Upper lobe of right lung (tissue), 1 donor: ENCODE measurements at regions not wholly inside any gene's neighbourhood (a gene's known extent, or its start where the extent isn't known, plus 50 kb on each side); places are given as distances from the start of the nearest gene placed in this dataset.

Experiments
- ATAC-seq: fragments of 200-7000 bp; cut with Tn5 transposase; one replicate; pipeline ENCODE4 v1.9.1; 2020; ENCODE audit warnings: mild to moderate bottlenecking, moderate library complexity
- DNase-seq: peaks from one replicate; pipeline ENCODE4 v3.0.0-alpha.2; 2020
- H3K27ac ChIP-seq: fragments of 200-600 bp; one replicate; pipeline ENCODE4 v1.8.0; 2022
- H3K27me3 ChIP-seq: fragments of 200-600 bp; one replicate; pipeline ENCODE4 v1.8.0; 2022; ENCODE audit warnings: mild to moderate bottlenecking
- H3K36me3 ChIP-seq: fragments of 200-600 bp; one replicate; pipeline ENCODE4 v1.8.0; 2022
- H3K4me1 ChIP-seq: fragments of 200-600 bp; one replicate; pipeline ENCODE4 v1.8.0; 2022
- H3K4me3 ChIP-seq: fragments of 200-600 bp; one replicate; pipeline ENCODE4 v1.8.0; 2022; ENCODE audit warnings: mild to moderate bottlenecking
- H3K9me3 ChIP-seq: fragments of 200-600 bp; one replicate; pipeline ENCODE4 v1.8.0; 2022
- CTCF ChIP-seq: fragments of 200-600 bp; IDR thresholded peaks from one replicate; pipeline ENCODE4 v1.8.0; 2022; ENCODE audit warnings: antibody characterized with exemption
- intact Hi-C: fragments of 100-400 bp; cut with DNase I; formaldehyde crosslinking; loops from one replicate; pipeline ENCODE4 v1.11.0; 2022
- donor health status: DM: no; HTN: yes; CAD: no; lungs with severe emphysema.

DNA sequence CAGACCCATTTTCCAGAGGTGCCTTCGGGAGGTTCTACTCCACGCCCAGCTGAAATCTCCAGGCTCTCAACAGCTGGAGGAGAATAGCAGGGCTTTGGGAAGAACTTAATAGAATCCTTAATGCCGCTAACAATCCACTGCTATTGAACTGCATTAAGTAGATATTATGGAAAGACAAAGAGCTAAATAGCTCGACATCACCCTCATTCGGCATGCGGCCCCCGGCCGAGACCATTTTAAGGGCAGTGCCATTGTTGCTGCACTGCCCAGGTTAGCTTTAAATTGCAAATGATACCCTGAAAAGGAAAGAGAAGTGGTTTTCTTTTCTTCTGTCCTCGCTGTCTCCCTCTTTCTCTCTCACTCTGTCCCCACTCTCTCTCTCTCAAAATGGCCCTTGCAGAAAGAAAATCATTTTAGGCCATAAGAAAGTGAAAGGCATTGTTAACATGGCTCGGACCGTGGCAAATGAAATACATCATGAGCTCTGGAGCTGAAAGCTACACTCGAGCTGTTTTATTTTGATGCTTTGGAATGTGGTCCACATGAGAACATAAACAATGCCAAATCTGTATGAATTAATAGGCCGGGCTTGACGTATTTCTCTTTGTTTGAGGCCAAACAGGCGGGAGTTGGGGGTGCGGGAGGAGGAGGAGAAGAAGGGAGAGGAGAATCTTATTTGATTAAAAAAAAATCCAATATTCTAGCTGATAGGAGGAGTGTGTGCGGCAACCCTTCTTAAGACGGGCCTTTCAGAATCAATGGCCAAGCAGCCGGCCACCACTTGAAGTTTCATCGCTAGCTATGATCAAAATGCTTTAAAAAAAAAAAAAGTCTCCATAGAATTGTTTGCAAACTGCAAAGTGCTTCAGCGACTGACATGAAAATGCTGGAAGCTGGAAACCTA lies 298.8 kb upstream of the IRX3 start:
- DNase-seq (no peak), ATAC-seq (no peak)
- intact Hi-C loops, result no loop called here
- H3K36me3 ChIP-seq, result no peaks in the 10 kb centered on the region
- no peak overlapping the region for H3K27ac ChIP-seq
- H3K9me3 ChIP-seq, result no peaks in the 10 kb centered on the region
- H3K27me3 ChIP-seq, result no peaks in the 10 kb centered on the region
- H3K4me1 ChIP-seq, result no peaks in the 10 kb centered on the region
- H3K4me3 ChIP-seq, result no peak overlapping the region
- no peak for TF ChIP-seq CTCF

GRCh38 chr16:54584121-54584520 lies 297.5 kb upstream of the IRX3 start:
- intact Hi-C loops, result no loop called here
- DNase-seq (no peak), ATAC-seq (no peak)
- TF ChIP-seq CTCF, result no peak
- no peaks in the 10 kb centered on the region for H3K4me1 ChIP-seq
- H3K4me3 ChIP-seq, result no peak overlapping the region
- no peaks in the 10 kb centered on the region for H3K27me3 ChIP-seq
- H3K27ac ChIP-seq, result no peak overlapping the region
- H3K9me3 ChIP-seq, result no peaks in the 10 kb centered on the region
- H3K36me3 ChIP-seq, result no peaks in the 10 kb centered on the region

DNA sequence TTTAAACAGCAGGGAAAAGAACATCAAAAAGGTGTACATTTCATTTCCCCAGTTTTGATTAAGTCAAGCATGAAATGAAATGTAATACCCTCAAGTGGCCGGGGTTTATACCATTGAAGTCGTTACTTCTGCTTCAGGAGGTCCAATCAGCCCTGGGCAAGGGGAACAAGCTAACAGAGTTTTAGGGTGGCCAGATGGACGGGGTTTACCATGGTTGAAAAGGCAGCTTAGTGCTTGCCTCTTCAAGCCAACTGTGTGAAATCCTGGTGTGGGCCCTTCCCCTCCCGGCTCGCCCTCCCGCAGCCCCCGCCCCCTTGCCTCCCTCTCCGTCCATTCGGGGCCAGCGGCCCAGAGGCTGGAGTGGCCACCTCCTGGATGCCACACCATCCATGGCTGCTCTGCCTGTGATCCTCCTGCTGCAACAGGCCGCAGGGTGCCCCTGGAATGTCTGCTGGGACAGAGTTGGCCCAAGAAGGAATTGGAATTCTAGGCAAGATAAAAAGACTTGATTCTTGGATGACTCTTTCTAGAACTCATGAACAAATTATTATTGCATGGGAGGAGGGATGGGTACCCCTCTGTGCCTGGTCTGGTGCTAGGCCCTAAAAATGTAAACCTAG lies 296.2 kb upstream of the IRX3 start:
- H3K9me3 ChIP-seq, result no peaks in the 10 kb centered on the region
- no peaks in the 10 kb centered on the region for H3K4me1 ChIP-seq
- no peaks in the 10 kb centered on the region for H3K27me3 ChIP-seq
- intact Hi-C loops, result no loop called here
- no peak for TF ChIP-seq CTCF
- no peak overlapping the region for H3K27ac ChIP-seq
- no peak for ATAC-seq
- H3K36me3 ChIP-seq, result no peaks in the 10 kb centered on the region
- DNase-seq, result no peak
- no peak overlapping the region for H3K4me3 ChIP-seq

- intact Hi-C loops, result no loop called here
Measured at GRCh38 chr16:54579106-54579728, 292.6 kb upstream of the IRX3 start.

DNA sequence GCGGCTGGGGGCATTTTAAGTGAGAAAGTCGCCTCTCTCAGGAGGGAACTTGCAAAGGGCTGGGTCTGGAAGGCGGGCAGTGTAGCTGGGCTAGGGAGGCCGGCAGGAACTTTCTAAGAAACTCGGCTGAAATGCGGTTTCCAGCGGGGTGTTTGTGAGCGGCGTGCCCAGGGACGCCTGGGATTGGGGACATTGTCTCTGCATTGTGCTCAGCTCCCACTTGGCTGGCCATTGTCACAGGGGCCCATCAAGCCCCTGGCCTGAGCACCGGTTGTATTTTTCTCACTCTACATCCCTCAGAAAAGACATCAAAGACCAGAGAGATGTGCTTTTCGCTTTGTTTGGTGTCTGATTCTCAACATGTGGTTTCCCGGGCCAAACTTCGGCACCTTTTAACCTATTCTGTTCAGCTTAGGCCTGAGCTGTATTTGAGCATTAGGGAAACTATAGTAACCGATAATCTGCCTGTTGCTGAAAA lies 291.1 kb upstream of the IRX3 start:
- Histone ChIP-seq H3K9me3 (no peaks in the 10 kb centered on the region), H3K36me3 (no peaks in the 10 kb centered on the region), H3K4me1 (no peaks in the 10 kb centered on the region), H3K27ac (no peak overlapping the region), H3K4me3 (no peak overlapping the region), H3K27me3 (peaks cover 24% of the 10 kb centered on the region)
- TF ChIP-seq CTCF, result no peak
- ATAC-seq (no peak), DNase-seq (no peak)
- intact Hi-C loops, result no loop called here

More at GRCh38 chr16:54579106-54579728, 292.6 kb upstream of the IRX3 start:
- DNase-seq (no peak), ATAC-seq (no peak)
- Histone ChIP-seq H3K4me1 (no peaks in the 10 kb centered on the region), H3K27me3 (peaks cover 21% of the 10 kb centered on the region), H3K9me3 (no peaks in the 10 kb centered on the region), H3K36me3 (no peaks in the 10 kb centered on the region), H3K4me3 (no peak overlapping the region), H3K27ac (no peak overlapping the region)
- TF ChIP-seq CTCF, result no peak
